Fibroblast of the aortic adventitia (primary cell): ENCODE measurements at regions not wholly inside any gene's neighbourhood (a gene's known extent, or its start where the extent isn't known, plus 50 kb on each side); places are given as distances from the start of the nearest gene placed in this dataset.

Experiments used
- DNase-seq: peaks from one replicate; pipeline ENCODE4 v3.0.0-alpha.2; 2010; ENCODE audit warnings: low read depth
- H3K4me3 ChIP-seq: 2 replicates; pipeline ENCODE4 v1.5.1; 2011; ENCODE audit warnings: low read depth, mild to moderate bottlenecking, control low read depth, low read length, moderate library complexity
- TF ChIP-seq, protein P1 (sequence below): IDR thresholded peaks from 2 replicates; pipeline ENCODE4 v1.5.1; 2011; ENCODE audit warnings: mild to moderate bottlenecking, low read length, control low read depth, inconsistent platforms; ENCODE audit not compliant: insufficient read depth

DNA sequence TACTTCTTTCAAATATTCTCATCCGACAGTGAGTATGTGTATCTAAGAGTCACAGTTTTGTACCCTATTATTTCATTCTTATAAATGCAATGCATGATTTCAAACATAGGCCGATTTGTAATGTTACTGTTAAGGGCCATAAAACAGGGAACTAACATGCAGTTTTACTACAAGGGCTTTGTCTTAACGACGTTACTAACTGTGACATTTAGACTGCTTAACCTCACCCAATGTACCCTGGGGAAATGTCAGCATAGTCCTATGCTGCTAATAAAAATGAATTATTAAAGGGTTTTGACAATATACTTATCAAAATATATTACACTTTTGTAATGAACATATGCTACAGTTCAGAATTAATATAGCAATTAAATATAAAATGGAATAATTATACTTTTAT, 74.8 kb upstream of the CPXCR1 start:
- H3K4me3 ChIP-seq: no peak overlapping the region
- TF ChIP-seq, protein P1, sequence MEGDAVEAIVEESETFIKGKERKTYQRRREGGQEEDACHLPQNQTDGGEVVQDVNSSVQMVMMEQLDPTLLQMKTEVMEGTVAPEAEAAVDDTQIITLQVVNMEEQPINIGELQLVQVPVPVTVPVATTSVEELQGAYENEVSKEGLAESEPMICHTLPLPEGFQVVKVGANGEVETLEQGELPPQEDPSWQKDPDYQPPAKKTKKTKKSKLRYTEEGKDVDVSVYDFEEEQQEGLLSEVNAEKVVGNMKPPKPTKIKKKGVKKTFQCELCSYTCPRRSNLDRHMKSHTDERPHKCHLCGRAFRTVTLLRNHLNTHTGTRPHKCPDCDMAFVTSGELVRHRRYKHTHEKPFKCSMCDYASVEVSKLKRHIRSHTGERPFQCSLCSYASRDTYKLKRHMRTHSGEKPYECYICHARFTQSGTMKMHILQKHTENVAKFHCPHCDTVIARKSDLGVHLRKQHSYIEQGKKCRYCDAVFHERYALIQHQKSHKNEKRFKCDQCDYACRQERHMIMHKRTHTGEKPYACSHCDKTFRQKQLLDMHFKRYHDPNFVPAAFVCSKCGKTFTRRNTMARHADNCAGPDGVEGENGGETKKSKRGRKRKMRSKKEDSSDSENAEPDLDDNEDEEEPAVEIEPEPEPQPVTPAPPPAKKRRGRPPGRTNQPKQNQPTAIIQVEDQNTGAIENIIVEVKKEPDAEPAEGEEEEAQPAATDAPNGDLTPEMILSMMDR: no peak
- DNase-seq: no peak
